CD4-positive, alpha-beta T cell (primary cell): ENCODE measurements at regions not wholly inside any gene's neighbourhood (a gene's known extent, or its start where the extent isn't known, plus 50 kb on each side); places are given as distances from the start of the nearest gene placed in this dataset.

ENCODE experiments used
- ATAC-seq: fragments of 200-7000 bp; cut with Tn5 transposase; one replicate; pipeline ENCODE4 v1.10.0; 2022; ENCODE audit warnings: mild to moderate bottlenecking; ENCODE audit not compliant: poor library complexity
- CTCF ChIA-PET: fragments of 350-600 bp; sonication (Branson Sonifier 250); formaldehyde crosslinking; loops from one replicate; lab custom pipeline; 2021; ENCODE audit warnings: antibody characterized with exemption, inconsistent platforms; lab: Charles Lee
- POLR2A ChIA-PET: fragments of 350-600 bp; sonication (Branson Sonifier 250); formaldehyde crosslinking; loops from one replicate; lab custom pipeline; 2021; ENCODE audit warnings: antibody characterized with exemption, inconsistent platforms; lab: Charles Lee
- DNase-seq, 14 experiments: peaks; one replicate each; pipeline ENCODE4 v3.0.0-alpha.2; 2013 to 2020; ENCODE audit warnings: mixed read lengths in 2 of 14
- H3K27ac ChIP-seq, 2 donors: one replicate each; pipeline versions ENCODE4 v1.5.1 to v1.7.0; 2013; ENCODE audit warnings: low read length in 2 of 2, low read depth in 1 of 2, mild to moderate bottlenecking in 1 of 2
- H3K27me3 ChIP-seq, 2 experiments: 1 replicate in 1 of 2; 2 replicates in 1 of 2; pipeline versions ENCODE4 v1.6.1 to v1.7.0; 2013; ENCODE audit warnings: low read length in 2 of 2, control low read depth in 1 of 2, mild to moderate bottlenecking in 1 of 2, moderate library complexity in 1 of 2; ENCODE audit not compliant: insufficient read depth in 2 of 2, control insufficient read depth in 1 of 2
- H3K36me3 ChIP-seq: one replicate; pipeline ENCODE4 v1.6.1; 2013; ENCODE audit warnings: low read length, control low read depth; ENCODE audit not compliant: insufficient read depth
- H3K4me1 ChIP-seq: one replicate; pipeline ENCODE4 v1.6.1; 2013; ENCODE audit warnings: low read length, control low read depth; ENCODE audit not compliant: insufficient read depth
- H3K4me3 ChIP-seq: one replicate; pipeline ENCODE4 v1.5.1; 2013; ENCODE audit warnings: mild to moderate bottlenecking, low read length, moderate library complexity
- H3K9me3 ChIP-seq, 2 experiments: 1 replicate in 1 of 2; 2 replicates in 1 of 2; pipeline versions ENCODE4 v1.6.1 to v1.7.0; 2013; ENCODE audit warnings: low read length in 2 of 2, mild to moderate bottlenecking in 2 of 2, control low read depth in 1 of 2, moderate library complexity in 1 of 2; ENCODE audit not compliant: control insufficient read depth in 1 of 2, insufficient read depth in 1 of 2
- H3K27ac Mint-ChIP-seq: one replicate; pipeline ENCODE4 v1.8.0; 2020; ENCODE audit warnings: mixed read lengths
- H3K27me3 Mint-ChIP-seq: one replicate; pipeline ENCODE4 v1.8.0; 2021; ENCODE audit warnings: mixed read lengths
- H3K36me3 Mint-ChIP-seq: one replicate; pipeline ENCODE4 v1.8.0; 2021; ENCODE audit warnings: low read depth, mixed read lengths
- H3K4me1 Mint-ChIP-seq: one replicate; pipeline ENCODE4 v1.8.0; 2021; ENCODE audit warnings: low read depth, mixed read lengths
- H3K4me3 Mint-ChIP-seq: one replicate; pipeline ENCODE4 v1.8.0; 2020; ENCODE audit warnings: mild to moderate bottlenecking, mixed read lengths
- H3K9me3 Mint-ChIP-seq: one replicate; pipeline ENCODE4 v1.8.0; 2020; ENCODE audit warnings: mixed read lengths
- CTCF ChIP-seq: fragments of 200-600 bp; IDR thresholded peaks from one replicate; pipeline ENCODE4 v1.8.0; 2022; ENCODE audit warnings: antibody characterized with exemption, mild to moderate bottlenecking
- intact Hi-C, 2 experiments: fragments of 100-400 bp; cut with DNase I in 1 of 2; cut with micrococcal nuclease in 1 of 2; formaldehyde crosslinking; loops; one replicate each; pipeline versions ENCODE4 v1.15.1 to v1.9.0; 2023 to 2025; cut with DNase I, micrococcal nuclease

- TF ChIP-seq CTCF, result no peak
- H3K27me3 ChIP-seq, result peaks cover 0 to 5% of the 10 kb centered on the region in 2 experiments
- no peak for DNase-seq
- no peak for ATAC-seq
- H3K4me3 ChIP-seq, result no peak overlapping the region
- H3K4me1 Mint-ChIP-seq, result peaks cover 14% of the 10 kb centered on the region
- no peaks in the 10 kb centered on the region for H3K4me1 ChIP-seq
- peaks cover 36% of the 10 kb centered on the region for H3K27me3 Mint-ChIP-seq
- no peaks in the 10 kb centered on the region for H3K9me3 ChIP-seq
- no peaks in the 10 kb centered on the region for H3K36me3 Mint-ChIP-seq
- H3K36me3 ChIP-seq, result no peaks in the 10 kb centered on the region
- ChIA-PET CTCF (no interaction called here), POLR2A (no interaction called here)
- no peak overlapping the region for H3K27ac ChIP-seq
- intact Hi-C loops, result no loop called here
- no peak overlapping the region for H3K4me3 Mint-ChIP-seq
- H3K9me3 Mint-ChIP-seq, result no peaks in the 10 kb centered on the region
- H3K27ac Mint-ChIP-seq, result no peak overlapping the region
These were observed 234.9 kb downstream of the SKIDA1 start for GRCh38 chr10:21290499-21291160.

GRCh38 chr10:21289961-21290360, 235.5 kb downstream of the SKIDA1 start:
- Histone ChIP-seq H3K36me3 (no peaks in the 10 kb centered on the region), H3K4me3 (no peak overlapping the region), H3K9me3 (no peaks in the 10 kb centered on the region), H3K4me1 (no peaks in the 10 kb centered on the region), H3K27me3 (peaks cover 0 to 5% of the 10 kb centered on the region in 2 experiments), H3K27ac (no peak overlapping the region)
- Mint-ChIP-seq H3K4me3 (no peak overlapping the region), H3K4me1 (peaks cover 14% of the 10 kb centered on the region), H3K9me3 (no peaks in the 10 kb centered on the region), H3K27me3 (peaks cover 41% of the 10 kb centered on the region), H3K27ac (no peak overlapping the region), H3K36me3 (no peaks in the 10 kb centered on the region)
- ChIA-PET CTCF (no interaction called here), POLR2A (no interaction called here)
- DNase-seq, result no peak
- ATAC-seq, result no peak
- no peak for TF ChIP-seq CTCF
- intact Hi-C loops, result no loop called here

GRCh38 chr10:21289271-21289670, 236.2 kb downstream of the SKIDA1 start:
- TF ChIP-seq CTCF, result no peak

More at GRCh38 chr10:21289271-21289670, 236.2 kb downstream of the SKIDA1 start:
- Histone ChIP-seq H3K4me1 (no peaks in the 10 kb centered on the region), H3K4me3 (no peak overlapping the region), H3K27ac (no peak overlapping the region), H3K9me3 (no peaks in the 10 kb centered on the region), H3K36me3 (no peaks in the 10 kb centered on the region), H3K27me3 (peaks cover 0 to 5% of the 10 kb centered on the region in 2 experiments)
- no peaks in the 10 kb centered on the region for H3K9me3 Mint-ChIP-seq
- CTCF ChIA-PET, result no interaction called here
- POLR2A ChIA-PET, result no interaction called here
- H3K27me3 Mint-ChIP-seq, result peaks cover 35% of the 10 kb centered on the region
- no peak overlapping the region for H3K27ac Mint-ChIP-seq
- no peaks in the 10 kb centered on the region for H3K36me3 Mint-ChIP-seq
- no peak for ATAC-seq
- H3K4me1 Mint-ChIP-seq, result peaks cover 14% of the 10 kb centered on the region
- no peak for DNase-seq
- H3K4me3 Mint-ChIP-seq, result no peak overlapping the region
- intact Hi-C loops, result no loop called here
